IPS-15b (cell line): ENCODE measurements at regions not wholly inside any gene's neighbourhood (a gene's known extent, or its start where the extent isn't known, plus 50 kb on each side); places are given as distances from the start of the nearest gene placed in this dataset.
"Not testable (repeated sequence)": the region's sequence is repeated elsewhere in the genome, so short reads cannot be mapped to it uniquely, and the experiment has no call there.

Source experiments
- H3K27me3 ChIP-seq: one replicate; pipeline ENCODE4 v1.6.1; 2013; ENCODE audit warnings: low read length; ENCODE audit not compliant: control insufficient read depth, insufficient read depth
- H3K36me3 ChIP-seq: one replicate; pipeline ENCODE4 v1.6.1; 2013; ENCODE audit warnings: low read length; ENCODE audit not compliant: control insufficient read depth, insufficient read depth
- H3K4me1 ChIP-seq: one replicate; pipeline ENCODE4 v1.6.1; 2013; ENCODE audit warnings: mild to moderate bottlenecking, low read length; ENCODE audit not compliant: control insufficient read depth, insufficient read depth
- H3K4me3 ChIP-seq: one replicate; pipeline ENCODE4 v1.5.1; 2013; ENCODE audit warnings: low read depth, low read length
- H3K9ac ChIP-seq: one replicate; pipeline ENCODE4 v1.6.1; 2013; ENCODE audit warnings: low read depth, mild to moderate bottlenecking, low read length
- H3K9me3 ChIP-seq: one replicate; pipeline ENCODE4 v1.6.1; 2013; ENCODE audit warnings: mild to moderate bottlenecking, low read length; ENCODE audit not compliant: control insufficient read depth, insufficient read depth

- H3K27me3 ChIP-seq: no peaks in the 10 kb centered on the region
Measured at GRCh38 chr3:150324788-150325187, 83.3 kb upstream of the TSC22D2 start.

GRCh38 chr3:150324245-150324644, 83.9 kb upstream of the TSC22D2 start:
- no peaks in the 10 kb centered on the region for H3K27me3 ChIP-seq
- H3K4me1 ChIP-seq: no peaks in the 10 kb centered on the region
- H3K36me3 ChIP-seq: no peaks in the 10 kb centered on the region
- H3K4me3 ChIP-seq: no peak overlapping the region
- no peaks in the 10 kb centered on the region for H3K9me3 ChIP-seq
- H3K9ac ChIP-seq: no peak overlapping the region

More at GRCh38 chr3:150324788-150325187, 83.3 kb upstream of the TSC22D2 start:
- H3K4me3 ChIP-seq: no peak overlapping the region
- no peaks in the 10 kb centered on the region for H3K4me1 ChIP-seq
- H3K9ac ChIP-seq: no peak overlapping the region
- no peaks in the 10 kb centered on the region for H3K9me3 ChIP-seq
- H3K36me3 ChIP-seq: no peaks in the 10 kb centered on the region

- no peaks in the 10 kb centered on the region for H3K27me3 ChIP-seq
- no peak overlapping the region for H3K4me3 ChIP-seq
- H3K9me3 ChIP-seq: no peaks in the 10 kb centered on the region
- H3K9ac ChIP-seq: no peak overlapping the region
- no peaks in the 10 kb centered on the region for H3K4me1 ChIP-seq
- H3K36me3 ChIP-seq: no peaks in the 10 kb centered on the region
Measured at GRCh38 chr3:150323770-150324169, 84.3 kb upstream of the TSC22D2 start.

- H3K9me3 ChIP-seq, H3K9ac ChIP-seq, H3K4me3 ChIP-seq, H3K36me3 ChIP-seq, H3K4me1 ChIP-seq, H3K27me3 ChIP-seq: not testable (repeated sequence)
Measured at GRCh38 chr3:150323091-150323490, 85.0 kb upstream of the TSC22D2 start.

GRCh38 chr3:150320971-150321370, 87.1 kb upstream of the TSC22D2 start:
- H3K9ac ChIP-seq, H3K36me3 ChIP-seq, H3K4me1 ChIP-seq: not testable (repeated sequence)

GRCh38 chr3:150319900-150320299, 88.2 kb upstream of the TSC22D2 start:
- Histone ChIP-seq H3K27me3 (no peaks in the 10 kb centered on the region), H3K9me3 (no peaks in the 10 kb centered on the region), H3K4me1 (no peaks in the 10 kb centered on the region), H3K4me3 (no peak overlapping the region), H3K9ac (no peak overlapping the region), H3K36me3 (no peaks in the 10 kb centered on the region)

More at GRCh38 chr3:150320971-150321370, 87.1 kb upstream of the TSC22D2 start:
- not testable (repeated sequence) for H3K9me3 ChIP-seq, H3K4me3 ChIP-seq, H3K27me3 ChIP-seq

GRCh38 chr3:150317469-150317868, 90.6 kb upstream of the TSC22D2 start:
- no peak overlapping the region for H3K9ac ChIP-seq
- no peak overlapping the region for H3K4me3 ChIP-seq
- H3K27me3 ChIP-seq: no peaks in the 10 kb centered on the region
- H3K4me1 ChIP-seq: no peaks in the 10 kb centered on the region
- H3K9me3 ChIP-seq: no peaks in the 10 kb centered on the region
- H3K36me3 ChIP-seq: no peaks in the 10 kb centered on the region

GRCh38 chr3:150315721-150316120, 92.4 kb upstream of the TSC22D2 start:
- Histone ChIP-seq H3K4me3 (no peak overlapping the region), H3K27me3 (no peaks in the 10 kb centered on the region), H3K36me3 (no peaks in the 10 kb centered on the region), H3K9ac (no peak overlapping the region), H3K4me1 (no peaks in the 10 kb centered on the region), H3K9me3 (no peaks in the 10 kb centered on the region)

GRCh38 chr3:150314248-150315004, 93.7 kb upstream of the TSC22D2 start:
- no peaks in the 10 kb centered on the region for H3K27me3 ChIP-seq
- no peaks in the 10 kb centered on the region for H3K36me3 ChIP-seq
- no peak overlapping the region for H3K4me3 ChIP-seq
- H3K4me1 ChIP-seq: no peaks in the 10 kb centered on the region
- H3K9me3 ChIP-seq: no peaks in the 10 kb centered on the region
- H3K9ac ChIP-seq: no peak overlapping the region

GRCh38 chr3:150312018-150312657, 96.0 kb upstream of the TSC22D2 start:
- no peak overlapping the region for H3K4me3 ChIP-seq
- no peak overlapping the region for H3K9ac ChIP-seq
- no peaks in the 10 kb centered on the region for H3K36me3 ChIP-seq
- H3K27me3 ChIP-seq: no peaks in the 10 kb centered on the region
- no peaks in the 10 kb centered on the region for H3K9me3 ChIP-seq
- H3K4me1 ChIP-seq: no peaks in the 10 kb centered on the region

GRCh38 chr3:150311156-150311555, 96.9 kb upstream of the TSC22D2 start:
- Histone ChIP-seq H3K36me3 (no peaks in the 10 kb centered on the region), H3K9ac (no peak overlapping the region), H3K9me3 (no peaks in the 10 kb centered on the region), H3K27me3 (no peaks in the 10 kb centered on the region), H3K4me1 (no peaks in the 10 kb centered on the region), H3K4me3 (no peak overlapping the region)

- no peaks in the 10 kb centered on the region for H3K27me3 ChIP-seq
- H3K9me3 ChIP-seq: no peaks in the 10 kb centered on the region
- H3K9ac ChIP-seq: no peak overlapping the region
- no peak overlapping the region for H3K4me3 ChIP-seq
- no peaks in the 10 kb centered on the region for H3K4me1 ChIP-seq
- H3K36me3 ChIP-seq: no peaks in the 10 kb centered on the region
Measured at GRCh38 chr3:150309557-150309956, 98.5 kb upstream of the TSC22D2 start.
